ENCODE measurements at regions not wholly inside any gene's neighbourhood (a gene's known extent, or its start where the extent isn't known, plus 50 kb on each side); places are given as distances from the start of the nearest gene placed in this dataset.

DNA sequence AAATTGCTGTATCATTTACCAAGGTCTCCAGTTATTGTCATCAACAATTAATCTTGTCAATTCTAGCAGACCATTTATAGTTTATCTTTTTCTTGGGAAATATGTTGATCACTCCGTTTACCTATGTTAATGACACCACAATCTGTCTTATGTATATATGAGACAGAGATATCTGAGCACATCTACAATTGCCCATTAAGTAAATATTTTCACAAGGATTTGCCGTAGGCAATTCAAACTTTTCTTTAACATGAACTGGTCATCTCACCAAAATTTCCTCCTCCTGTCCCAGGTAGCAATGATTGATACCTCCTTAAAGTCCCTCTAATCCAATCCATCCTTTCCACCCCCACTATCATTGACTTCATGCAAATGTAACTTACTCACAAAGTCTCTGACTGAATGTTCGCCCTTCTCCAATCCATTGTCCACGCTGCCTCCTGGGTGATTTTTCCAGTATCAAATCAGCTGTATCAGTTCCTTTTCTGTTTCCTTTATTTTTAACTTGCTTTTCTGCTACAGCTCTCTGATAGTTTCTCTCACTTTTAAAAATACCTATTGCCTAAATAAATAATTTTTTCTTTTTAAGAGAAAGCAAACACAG lies 138.3 kb downstream of the GNAT3 start:
- DNase-seq (ENCODE audit: low spot score in 2 of 2), result no peak
- no peak for TF ChIP-seq POLR2A (IDR thresholded peaks at IDR 0.05)
- TF ChIP-seq CTCF (IDR thresholded peaks at IDR 0.05), result no peak
- intact Hi-C loops (cut with DNase I; ENCODE audit: low total_unique reads), result no loop called here
- 96 to 97% methylated on average over 4 of the region's 4 CpGs for WGBS, 2 donors
- H3K4me3 ChIP-seq (ENCODE audit: low read depth, poor library complexity, severe bottlenecking), result no peak overlapping the region

DNA sequence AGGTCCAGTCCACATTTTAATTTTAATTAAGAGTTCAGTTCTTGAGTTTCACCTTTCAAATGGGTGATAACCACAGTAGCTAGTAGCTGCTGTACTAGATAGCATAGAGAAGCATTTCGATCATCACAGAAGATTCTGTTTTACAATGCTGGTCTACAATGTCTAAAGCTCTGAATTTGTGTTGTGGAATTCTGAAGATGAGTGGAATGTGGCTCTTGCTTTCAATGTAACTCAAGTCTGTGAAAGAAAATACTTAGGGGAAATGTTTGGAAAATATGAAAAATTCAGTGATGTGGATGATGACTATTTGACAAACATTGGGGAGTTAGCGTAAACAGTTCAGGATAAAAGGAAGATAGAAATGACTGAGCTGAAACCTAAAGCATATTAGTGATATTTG lies 139.4 kb downstream of the GNAT3 start:
- intact Hi-C loops (cut with DNase I; ENCODE audit: low total_unique reads), result no loop called here
- no peak for DNase-seq (ENCODE audit: low spot score in 2 of 2)
- 83 to 89% methylated on average over 2 of the region's 2 CpGs for WGBS, 2 donors
- no peak for TF ChIP-seq CTCF (IDR thresholded peaks at IDR 0.05)
- no peak for TF ChIP-seq POLR2A (IDR thresholded peaks at IDR 0.05)
- no peak overlapping the region for H3K4me3 ChIP-seq (ENCODE audit: low read depth, poor library complexity, severe bottlenecking)

GRCh38 chr7:80370587-80370986 lies 141.3 kb downstream of the GNAT3 start:
- intact Hi-C loops (cut with DNase I; ENCODE audit: low total_unique reads), result no loop called here
- no peak for DNase-seq (ENCODE audit: low spot score in 2 of 2)
- no peak overlapping the region for H3K4me3 ChIP-seq (ENCODE audit: low read depth, poor library complexity, severe bottlenecking)
- WGBS, 2 donors, result 73 to 83% methylated on average over 1 of the region's 1 CpG
- TF ChIP-seq POLR2A (IDR thresholded peaks at IDR 0.05), result no peak
- no peak for TF ChIP-seq CTCF (IDR thresholded peaks at IDR 0.05)

DNA sequence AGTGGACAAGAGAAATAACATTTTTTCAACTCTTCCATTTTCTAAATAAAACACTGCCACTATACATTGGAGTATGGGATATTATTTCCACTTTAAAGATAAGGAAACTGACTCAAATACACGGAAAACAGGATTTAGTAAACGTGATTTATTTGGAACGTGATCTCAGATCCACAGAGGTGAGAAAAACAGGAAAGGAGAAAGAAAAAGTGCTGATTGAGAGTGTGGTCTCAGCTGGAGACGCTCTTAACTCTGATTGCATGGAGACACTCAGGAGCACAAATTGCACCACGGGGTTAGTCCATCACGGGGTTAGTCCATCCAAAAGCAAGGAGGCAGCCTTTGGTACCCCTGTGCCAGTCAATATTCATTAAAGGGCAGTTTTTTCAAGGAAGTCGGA lies 142.5 kb downstream of the GNAT3 start:
- TF ChIP-seq CTCF (IDR thresholded peaks at IDR 0.05) (no peak), POLR2A (IDR thresholded peaks at IDR 0.05) (no peak)

GRCh38 chr7:80362677-80363076 lies 149.2 kb downstream of the GNAT3 start:
- 65 to 74% methylated on average over 2 of the region's 2 CpGs for WGBS, 2 donors
- intact Hi-C loops (cut with DNase I; ENCODE audit: low total_unique reads), result no loop called here
- DNase-seq (ENCODE audit: low spot score in 2 of 2), result no peak
- H3K4me3 ChIP-seq (ENCODE audit: low read depth, poor library complexity, severe bottlenecking), result no peak overlapping the region
- TF ChIP-seq CTCF (IDR thresholded peaks at IDR 0.05), result no peak
- TF ChIP-seq POLR2A (IDR thresholded peaks at IDR 0.05), result no peak

More for the DNA sequence above, 142.5 kb downstream of the GNAT3 start:
- no peak for DNase-seq (ENCODE audit: low spot score in 2 of 2)
- WGBS, 2 donors, result 83 to 84% methylated on average over 7 of the region's 7 CpGs
- intact Hi-C loops (cut with DNase I; ENCODE audit: low total_unique reads), result no loop called here
- no peak overlapping the region for H3K4me3 ChIP-seq (ENCODE audit: low read depth, poor library complexity, severe bottlenecking)

GRCh38 chr7:80362010-80362618 lies 149.8 kb downstream of the GNAT3 start:
- intact Hi-C loops (cut with DNase I; ENCODE audit: low total_unique reads), result no loop called here
- no peak overlapping the region for H3K4me3 ChIP-seq (ENCODE audit: low read depth, poor library complexity, severe bottlenecking)
- WGBS, 2 donors, result 68 to 72% methylated on average over 1 of the region's 1 CpG
- TF ChIP-seq CTCF (IDR thresholded peaks at IDR 0.05), result no peak
- no peak for TF ChIP-seq POLR2A (IDR thresholded peaks at IDR 0.05)
- DNase-seq (ENCODE audit: low spot score in 2 of 2), result no peak
